Transverse colon (tissue), 4 donors: ENCODE measurements at regions not wholly inside any gene's neighbourhood (a gene's known extent, or its start where the extent isn't known, plus 50 kb on each side); places are given as distances from the start of the nearest gene placed in this dataset.

Experiments
- DNase-seq: peaks from one replicate; pipeline ENCODE4 v3.0.0-alpha.2; 2019
- H3K27ac ChIP-seq, 4 donors: fragments of 200-600 bp; sonication (generic); 2 replicates each; pipeline ENCODE4 v1.5.1; 2016 to 2018; ENCODE audit warnings: inconsistent platforms in 4 of 4
- H3K27me3 ChIP-seq: fragments of 200-600 bp; sonication (generic); 2 replicates; pipeline ENCODE4 v1.5.1; 2017; ENCODE audit warnings: inconsistent platforms
- H3K36me3 ChIP-seq, 4 donors: fragments of 200-600 bp; sonication (generic); 2 replicates each; pipeline ENCODE4 v1.5.1; 2017 to 2019; ENCODE audit warnings: inconsistent platforms in 4 of 4
- H3K4me1 ChIP-seq, 4 donors: fragments of 200-600 bp; sonication (generic); 2 replicates each; pipeline ENCODE4 v1.5.1; 2017 to 2020; ENCODE audit warnings: inconsistent platforms in 4 of 4
- H3K4me3 ChIP-seq, 4 donors: fragments of 200-600 bp; sonication (generic); 1 replicate in 1 of 4; 2 replicates in 3 of 4; pipeline versions ENCODE4 v1.5.1 to v1.6.1; 2017 to 2019; ENCODE audit warnings: inconsistent platforms in 4 of 4
- H3K9me3 ChIP-seq, 2 donors: fragments of 200-600 bp; sonication (generic); 2 replicates each; pipeline ENCODE4 v1.5.1; 2017 to 2019; ENCODE audit warnings: inconsistent platforms in 2 of 2
- CTCF ChIP-seq, 5 experiments: fragments of 200-600 bp in 3 of 5; fragments of 450-650 bp in 2 of 5; sonication (generic) in 3 of 5; IDR thresholded peaks; 1 replicate in 2 of 5; 2 replicates in 3 of 5; pipeline ENCODE4 v1.5.1; 2016 to 2017; ENCODE audit warnings: antibody characterized with exemption in 5 of 5, inconsistent platforms in 3 of 5, mild to moderate bottlenecking in 2 of 5, moderate library complexity in 1 of 5
- EP300 ChIP-seq: sonication (generic); formaldehyde crosslinking; IDR thresholded peaks from one replicate; pipeline ENCODE4 v1.6.1; 2017; ENCODE audit warnings: antibody characterized with exemption, low read depth
- POLR2A ChIP-seq: fragments of 450-650 bp; IDR thresholded peaks from one replicate; pipeline ENCODE4 v1.6.1; 2016; ENCODE audit warnings: antibody characterized with exemption, mild to moderate bottlenecking, moderate library complexity
- POLR2AphosphoS5 ChIP-seq, 3 donors: sonication (generic); formaldehyde crosslinking; IDR thresholded peaks; one replicate each; pipeline ENCODE4 v1.6.1; 2016; ENCODE audit warnings: antibody characterized with exemption in 3 of 3
- WGBS, 2 donors: methylation state at CpG; one replicate each; pipeline ENCODE4 v1.1.5; 2018; ENCODE audit warnings: low coverage in 1 of 2; 5-methylcytosine and 5-hydroxymethylcytosine counted together
- in situ Hi-C, 4 donors: fragments of 200-750 bp; cut with MboI; loops; one replicate each; pipeline versions ENCODE4 v1.15.0 to v1.15.1; 2017; ENCODE audit warnings: low sequenced_read_pairs in 3 of 4, low pct_ligation_motif_present in 1 of 4, low pct_unique_long_range_greater_than_20kb in 1 of 4
- intact Hi-C: fragments of 100-400 bp; cut with DNase I; formaldehyde crosslinking; loops from one replicate; pipeline ENCODE4 v1.15.1; 2023; ENCODE audit warnings: low total_unique reads

GRCh38 chr9:87389936-87390335 lies 107.7 kb upstream of the DAPK1 start:
- H3K9me3 ChIP-seq, result no peaks in the 10 kb centered on the region
- no peaks in the 10 kb centered on the region for H3K27me3 ChIP-seq
- intact Hi-C loops, result no loop called here
- no peak overlapping the region for H3K4me3 ChIP-seq
- no peaks in the 10 kb centered on the region for H3K36me3 ChIP-seq
- H3K4me1 ChIP-seq, result no peaks in the 10 kb centered on the region
- DNase-seq, result no peak
- no peak overlapping the region for H3K27ac ChIP-seq
- 81 to 83% methylated on average over 3 of the region's 3 CpGs for WGBS, 2 donors
- in situ Hi-C loops, result no loop called here
- TF ChIP-seq POLR2A (no peak), EP300 (no peak), POLR2AphosphoS5 (IDR thresholded peaks at IDR 0.05) (no peak), CTCF (IDR thresholded peaks at IDR 0.05) (no peak)

GRCh38 chr9:87390361-87390760 lies 107.3 kb upstream of the DAPK1 start:
- WGBS, 2 donors, result 67 to 79% methylated on average over 2 of the region's 2 CpGs
- H3K4me1 ChIP-seq, result no peaks in the 10 kb centered on the region
- H3K27ac ChIP-seq, result no peak overlapping the region
- H3K36me3 ChIP-seq, result no peaks in the 10 kb centered on the region
- in situ Hi-C loops, result no loop called here
- intact Hi-C loops, result no loop called here
- no peak for DNase-seq
- H3K27me3 ChIP-seq, result no peaks in the 10 kb centered on the region
- no peak overlapping the region for H3K4me3 ChIP-seq
- H3K9me3 ChIP-seq, result no peaks in the 10 kb centered on the region
- TF ChIP-seq CTCF (IDR thresholded peaks at IDR 0.05) (no peak), POLR2AphosphoS5 (IDR thresholded peaks at IDR 0.05) (no peak)

- no peaks in the 10 kb centered on the region for H3K36me3 ChIP-seq
- no peaks in the 10 kb centered on the region for H3K9me3 ChIP-seq
- in situ Hi-C loops, result no loop called here
- intact Hi-C loops, result no loop called here
- H3K27ac ChIP-seq, result no peak overlapping the region
- H3K4me1 ChIP-seq, result peaks cover 0 to 11% (median 4%) of the 10 kb centered on the region in 4 donors
- H3K4me3 ChIP-seq, result no peak overlapping the region
- WGBS, 2 donors, result 82 to 87% methylated on average over 2 of the region's 2 CpGs
- DNase-seq, result no peak
- H3K27me3 ChIP-seq, result no peaks in the 10 kb centered on the region
- TF ChIP-seq POLR2AphosphoS5 (IDR thresholded peaks at IDR 0.05) (no peak), EP300 (no peak), POLR2A (no peak), CTCF (IDR thresholded peaks at IDR 0.05) (no peak)
These were observed 105.6 kb upstream of the DAPK1 start for GRCh38 chr9:87392086-87392485.

GRCh38 chr9:87393706-87394230 lies 103.9 kb upstream of the DAPK1 start:
- Histone ChIP-seq H3K27ac (no peak overlapping the region), H3K4me1 (peaks cover 0 to 11% (median 4%) of the 10 kb centered on the region in 4 donors), H3K36me3 (no peaks in the 10 kb centered on the region), H3K9me3 (no peaks in the 10 kb centered on the region), H3K4me3 (no peak overlapping the region), H3K27me3 (no peaks in the 10 kb centered on the region)
- WGBS, 2 donors, result 89 to 92% methylated on average over 4 of the region's 4 CpGs
- no peak for DNase-seq
- in situ Hi-C loops, result no loop called here
- intact Hi-C loops, result no loop called here
- TF ChIP-seq POLR2A (no peak), CTCF (IDR thresholded peaks at IDR 0.05) (no peak)
